ENCODE measurements at regions not wholly inside any gene's neighbourhood (a gene's known extent, or its start where the extent isn't known, plus 50 kb on each side); places are given as distances from the start of the nearest gene placed in this dataset.

DNA sequence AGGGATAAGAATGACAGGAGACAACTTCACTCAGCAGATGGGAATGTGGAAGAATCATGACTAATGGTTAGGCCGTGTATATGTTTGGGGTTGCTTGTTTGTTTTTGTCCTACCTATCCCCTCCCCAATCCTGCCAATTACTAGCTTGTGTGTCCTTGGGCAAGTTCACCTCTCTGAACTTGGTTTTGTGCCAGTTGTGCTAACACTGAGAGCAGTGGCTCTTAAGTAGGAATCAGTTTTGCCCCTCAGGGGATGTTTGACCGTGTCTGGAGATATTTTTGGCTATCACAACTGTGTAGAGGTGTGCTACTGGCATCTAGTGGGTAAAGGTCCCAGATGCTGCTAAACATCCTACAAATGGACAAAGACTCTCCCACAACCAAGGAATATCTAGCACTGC lies 287.0 kb downstream of the DMRT2 start:
- Mint-ChIP-seq H3K4me3 (no peak overlapping the region), H3K9me3 (no peaks in the 10 kb centered on the region), H3K27ac (no peak overlapping the region), H3K4me1 (no peaks in the 10 kb centered on the region), H3K27me3 (no peaks in the 10 kb centered on the region), H3K36me3 (ENCODE audit: low read depth) (no peaks in the 10 kb centered on the region)
- ChIA-PET CTCF (no interaction called here), POLR2A (no interaction called here)
- no peak for DNase-seq

DNA sequence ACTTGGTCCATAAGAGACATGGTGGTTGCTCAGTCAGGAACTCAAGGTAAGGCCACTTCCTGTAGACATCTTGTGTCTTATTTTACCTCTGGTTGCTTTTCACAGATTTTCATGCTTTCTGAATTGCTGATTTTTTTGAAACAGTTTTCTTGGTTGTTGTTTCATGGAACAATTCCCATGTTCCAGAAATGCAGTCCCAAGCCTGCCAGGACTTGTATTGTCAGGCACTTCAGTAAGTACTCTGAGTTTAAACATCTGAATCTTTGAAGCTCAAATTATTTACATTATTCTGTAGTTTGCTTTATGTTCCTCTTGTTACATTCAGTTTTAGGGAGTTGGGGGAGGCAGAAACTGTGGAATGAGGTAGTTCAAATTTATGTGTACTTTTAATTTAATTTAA lies 290.2 kb downstream of the DMRT2 start:
- Mint-ChIP-seq H3K27ac (no peak overlapping the region), H3K4me3 (no peak overlapping the region), H3K9me3 (peaks cover 2% of the 10 kb centered on the region), H3K36me3 (ENCODE audit: low read depth) (no peaks in the 10 kb centered on the region), H3K4me1 (no peaks in the 10 kb centered on the region), H3K27me3 (no peaks in the 10 kb centered on the region)
- ChIA-PET POLR2A (no interaction called here), CTCF (no interaction called here)
- DNase-seq, result no peak

DNA sequence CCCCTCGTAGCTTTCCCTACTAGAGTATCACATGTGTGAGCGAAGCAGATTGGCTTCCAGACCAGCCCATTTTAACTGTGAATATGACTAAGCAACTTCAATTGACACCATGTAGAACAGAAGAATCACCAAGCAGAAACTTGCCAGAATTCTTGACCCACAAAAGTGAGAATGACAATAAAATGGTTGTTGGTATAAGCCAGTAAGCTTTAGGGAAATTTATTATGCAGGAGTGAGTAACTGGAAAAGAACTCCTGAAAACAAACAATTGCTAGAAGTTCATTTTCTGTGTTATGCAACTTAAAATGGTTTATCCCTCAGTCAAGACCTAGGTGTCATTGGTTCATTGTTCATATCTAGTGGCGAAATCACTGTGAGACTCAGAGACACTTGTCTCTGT lies 303.1 kb downstream of the DMRT2 start:
- no peaks in the 10 kb centered on the region for H3K36me3 Mint-ChIP-seq (ENCODE audit: low read depth)
- no peaks in the 10 kb centered on the region for H3K4me1 Mint-ChIP-seq
- ChIA-PET POLR2A (no interaction called here), CTCF (no interaction called here)
- no peak overlapping the region for H3K27ac Mint-ChIP-seq
- peaks cover 4% of the 10 kb centered on the region for H3K9me3 Mint-ChIP-seq
- DNase-seq, result no peak
- H3K27me3 Mint-ChIP-seq, result peaks cover 5% of the 10 kb centered on the region
- no peak overlapping the region for H3K4me3 Mint-ChIP-seq

- CTCF ChIA-PET, result no interaction called here
- POLR2A ChIA-PET, result no interaction called here
- no peak for DNase-seq
- H3K4me1 Mint-ChIP-seq, result no peaks in the 10 kb centered on the region
- peaks cover 4% of the 10 kb centered on the region for H3K9me3 Mint-ChIP-seq
- no peak overlapping the region for H3K27ac Mint-ChIP-seq
- H3K27me3 Mint-ChIP-seq, result peaks cover 9% of the 10 kb centered on the region
- H3K4me3 Mint-ChIP-seq, result no peak overlapping the region
- H3K36me3 Mint-ChIP-seq (ENCODE audit: low read depth), result no peaks in the 10 kb centered on the region
Observed at GRCh38 chr9:1354086-1354485, 303.9 kb downstream of the DMRT2 start.

DNA sequence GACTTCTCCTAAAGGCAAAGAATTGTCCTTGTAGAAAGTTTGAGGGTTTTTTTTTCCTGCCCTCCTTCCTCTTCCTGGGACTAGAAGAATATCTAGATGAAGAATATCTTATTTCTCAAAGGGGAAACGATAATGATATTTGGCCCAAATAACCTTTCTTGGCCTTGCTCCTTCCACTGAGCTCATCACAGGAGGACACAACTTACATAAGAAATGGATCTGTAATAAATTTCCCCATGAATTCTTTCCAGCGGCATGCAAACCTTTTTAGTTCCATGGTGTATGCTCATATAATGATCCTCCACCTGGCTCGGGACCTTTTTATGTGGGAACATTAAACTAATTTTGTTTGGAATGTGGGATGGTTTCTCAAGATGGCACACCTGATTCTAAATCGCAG lies 304.4 kb downstream of the DMRT2 start:
- Mint-ChIP-seq H3K36me3 (ENCODE audit: low read depth) (no peaks in the 10 kb centered on the region), H3K27me3 (peaks cover 9% of the 10 kb centered on the region), H3K4me3 (no peak overlapping the region), H3K9me3 (peaks cover 4% of the 10 kb centered on the region), H3K27ac (no peak overlapping the region), H3K4me1 (no peaks in the 10 kb centered on the region)
- DNase-seq, result no peak
- CTCF ChIA-PET, result no interaction called here
- POLR2A ChIA-PET, result no interaction called here

GRCh38 chr9:1355656-1356055 lies 305.5 kb downstream of the DMRT2 start:
- Mint-ChIP-seq H3K4me3 (no peak overlapping the region), H3K4me1 (no peaks in the 10 kb centered on the region), H3K36me3 (ENCODE audit: low read depth) (no peaks in the 10 kb centered on the region), H3K9me3 (peaks cover 4% of the 10 kb centered on the region), H3K27me3 (peaks cover 9% of the 10 kb centered on the region), H3K27ac (no peak overlapping the region)
- no peak for DNase-seq
- CTCF ChIA-PET, result no interaction called here
- POLR2A ChIA-PET, result no interaction called here

GRCh38 chr9:1362845-1363244 lies 312.7 kb downstream of the DMRT2 start:
- Mint-ChIP-seq H3K4me1 (peaks cover 4% of the 10 kb centered on the region), H3K9me3 (peaks cover 3% of the 10 kb centered on the region), H3K27ac (no peak overlapping the region), H3K27me3 (peaks cover 4% of the 10 kb centered on the region), H3K36me3 (ENCODE audit: low read depth) (peaks cover 6% of the 10 kb centered on the region), H3K4me3 (no peak overlapping the region)
- no peak for DNase-seq
- CTCF ChIA-PET, result no interaction called here
- POLR2A ChIA-PET, result no interaction called here

DNA sequence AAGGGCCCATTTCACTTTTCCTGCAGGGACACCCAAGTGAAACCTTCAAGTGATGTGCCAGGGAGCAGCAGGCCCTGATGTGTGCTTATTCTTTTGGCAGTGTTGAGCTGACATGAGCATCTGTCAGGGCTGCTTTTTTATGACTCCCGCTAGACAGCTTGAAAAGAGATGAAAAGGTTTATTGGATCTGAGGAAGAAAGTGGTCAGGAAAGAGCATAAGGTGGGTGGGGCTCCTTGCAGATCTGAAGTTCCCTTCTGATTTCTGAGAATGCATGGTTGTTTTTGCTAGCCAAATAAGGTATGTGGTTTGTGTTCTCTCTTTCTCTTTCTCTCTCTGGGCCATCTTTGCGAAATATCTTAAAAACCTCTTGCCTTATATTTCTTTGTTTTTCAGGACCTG lies 316.1 kb downstream of the DMRT2 start:
- peak overlapping the region; percentile 82 for H3K27ac Mint-ChIP-seq
- peak; percentile 20 for DNase-seq
- H3K4me3 Mint-ChIP-seq, result no peak overlapping the region
- ChIA-PET POLR2A (no interaction called here), CTCF (no interaction called here)
- peaks cover 3% of the 10 kb centered on the region for H3K9me3 Mint-ChIP-seq
- H3K36me3 Mint-ChIP-seq (ENCODE audit: low read depth), result peaks cover 6% of the 10 kb centered on the region
- H3K27me3 Mint-ChIP-seq, result no peaks in the 10 kb centered on the region
- H3K4me1 Mint-ChIP-seq, result peaks cover 4% of the 10 kb centered on the region

DNA sequence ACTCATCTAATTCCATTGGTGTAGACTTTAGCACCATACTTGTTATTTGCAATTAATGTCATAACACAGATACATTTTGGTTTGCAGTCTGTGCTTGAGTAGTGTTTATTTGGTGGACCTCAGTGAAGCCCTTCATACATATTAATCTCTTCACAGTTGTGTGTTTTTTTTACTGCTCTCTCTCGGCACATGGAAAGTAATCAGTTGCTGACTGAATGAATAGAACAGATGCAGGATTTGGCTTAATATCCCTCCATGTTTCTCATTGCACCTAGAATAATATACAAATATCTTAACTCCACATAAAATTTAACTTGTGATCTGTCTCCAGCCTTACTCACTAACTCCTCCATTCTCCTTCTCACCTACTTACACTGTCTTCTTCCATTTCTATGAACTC lies 319.1 kb downstream of the DMRT2 start:
- Mint-ChIP-seq H3K9me3 (peaks cover 3% of the 10 kb centered on the region), H3K4me1 (no peaks in the 10 kb centered on the region), H3K27me3 (peaks cover 3% of the 10 kb centered on the region), H3K36me3 (ENCODE audit: low read depth) (peaks cover 2% of the 10 kb centered on the region), H3K27ac (no peak overlapping the region), H3K4me3 (no peak overlapping the region)
- ChIA-PET CTCF (no interaction called here), POLR2A (no interaction called here)
- DNase-seq, result no peak

DNA sequence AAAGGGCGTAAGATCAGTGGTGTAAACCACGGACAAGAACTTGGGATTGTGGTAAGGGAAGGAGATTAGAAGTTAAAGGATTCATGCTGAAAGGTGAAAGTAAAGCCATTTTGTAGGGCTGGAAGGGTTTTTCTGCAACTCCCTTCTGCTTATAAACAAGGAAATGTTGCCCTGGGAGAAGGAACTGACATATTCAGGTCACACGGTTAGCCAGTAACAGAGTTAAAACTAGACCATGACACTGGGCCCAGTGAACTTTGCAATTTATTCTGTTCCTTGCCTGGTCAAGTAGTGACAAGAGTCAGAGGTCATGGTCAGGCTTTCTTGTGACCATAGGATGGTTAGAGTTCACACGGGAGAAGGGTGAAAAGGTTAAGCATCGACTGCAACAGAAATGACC lies 323.3 kb downstream of the DMRT2 start:
- H3K4me3 Mint-ChIP-seq, result no peak overlapping the region
- H3K27me3 Mint-ChIP-seq, result peaks cover 3% of the 10 kb centered on the region
- POLR2A ChIA-PET, result no interaction called here
- DNase-seq, result no peak
- no peak overlapping the region for H3K27ac Mint-ChIP-seq
- CTCF ChIA-PET, result no interaction called here
- H3K4me1 Mint-ChIP-seq, result no peaks in the 10 kb centered on the region
- H3K9me3 Mint-ChIP-seq, result no peaks in the 10 kb centered on the region
- H3K36me3 Mint-ChIP-seq (ENCODE audit: low read depth), result no peaks in the 10 kb centered on the region

GRCh38 chr9:1383899-1384455 lies 333.8 kb downstream of the DMRT2 start:
- POLR2A ChIA-PET, result no interaction called here
- Mint-ChIP-seq H3K4me1 (no peaks in the 10 kb centered on the region), H3K27ac (no peak overlapping the region), H3K4me3 (no peak overlapping the region), H3K9me3 (no peaks in the 10 kb centered on the region), H3K36me3 (ENCODE audit: low read depth) (no peaks in the 10 kb centered on the region), H3K27me3 (peaks cover 1% of the 10 kb centered on the region)
- CTCF ChIA-PET, result no interaction called here
- DNase-seq, result no peak

DNA sequence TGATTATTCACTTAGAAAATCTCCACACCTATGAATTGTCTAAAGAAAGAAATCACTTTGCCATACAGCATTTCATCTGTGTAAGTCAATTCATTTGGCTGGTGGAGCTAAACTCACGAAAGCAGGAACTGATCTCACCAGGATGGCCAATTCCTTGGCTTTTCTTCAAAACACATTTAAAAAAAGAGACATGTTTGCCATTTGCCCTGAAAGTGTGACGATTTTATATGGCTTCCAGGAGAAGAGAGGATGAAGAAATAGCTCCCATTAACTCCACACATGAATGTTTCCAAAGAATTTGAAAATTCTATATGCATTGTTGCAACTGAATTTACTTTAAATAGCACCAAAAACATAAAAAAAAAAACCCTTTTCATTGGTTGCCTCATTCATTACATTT lies 334.7 kb downstream of the DMRT2 start:
- no peak overlapping the region for H3K27ac Mint-ChIP-seq
- H3K4me3 Mint-ChIP-seq, result no peak overlapping the region
- H3K36me3 Mint-ChIP-seq (ENCODE audit: low read depth), result no peaks in the 10 kb centered on the region
- no peaks in the 10 kb centered on the region for H3K4me1 Mint-ChIP-seq
- POLR2A ChIA-PET, result no interaction called here
- DNase-seq, result no peak
- H3K27me3 Mint-ChIP-seq, result peaks cover 1% of the 10 kb centered on the region
- CTCF ChIA-PET, result no interaction called here
- no peaks in the 10 kb centered on the region for H3K9me3 Mint-ChIP-seq

DNA sequence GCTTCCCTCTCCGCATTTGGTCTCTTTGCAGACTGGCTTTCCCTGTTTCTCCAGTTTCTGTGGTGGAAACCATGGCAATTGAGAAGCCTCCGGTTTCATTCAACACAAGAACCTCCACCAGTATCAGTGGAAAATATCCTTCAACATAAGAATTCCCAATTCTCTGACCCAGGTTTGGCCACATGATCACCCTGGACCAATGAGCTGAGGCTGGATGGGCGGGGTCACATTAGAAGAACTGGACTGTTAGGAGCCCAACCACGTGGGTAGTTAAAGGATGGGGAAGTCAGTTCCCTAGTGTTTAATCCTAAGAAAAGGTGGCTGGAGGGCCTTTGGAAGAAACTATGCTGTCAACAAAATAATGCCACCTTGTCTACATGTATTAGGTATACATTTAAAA lies 336.3 kb downstream of the DMRT2 start:
- Mint-ChIP-seq H3K4me3 (no peak overlapping the region), H3K27me3 (peaks cover 1% of the 10 kb centered on the region), H3K4me1 (no peaks in the 10 kb centered on the region), H3K9me3 (no peaks in the 10 kb centered on the region), H3K36me3 (ENCODE audit: low read depth) (no peaks in the 10 kb centered on the region), H3K27ac (no peak overlapping the region)
- DNase-seq, result no peak
- ChIA-PET CTCF (interaction anchor here (1.3 kb wide), 1 partner anchor 10 kb away, joined by 3 read pairs; no protein-coding TSS in a partner anchor), POLR2A (no interaction called here)

- ChIA-PET POLR2A (no interaction called here), CTCF (no interaction called here)
- no peaks in the 10 kb centered on the region for H3K27me3 Mint-ChIP-seq
- H3K4me1 Mint-ChIP-seq, result no peaks in the 10 kb centered on the region
- H3K4me3 Mint-ChIP-seq, result no peak overlapping the region
- no peaks in the 10 kb centered on the region for H3K36me3 Mint-ChIP-seq (ENCODE audit: low read depth)
- no peak for DNase-seq
- no peaks in the 10 kb centered on the region for H3K9me3 Mint-ChIP-seq
- no peak overlapping the region for H3K27ac Mint-ChIP-seq
Observed at GRCh38 chr9:1388216-1388615, 338.1 kb downstream of the DMRT2 start.

GRCh38 chr9:1400983-1401382 lies 350.8 kb downstream of the DMRT2 start:
- H3K27me3 Mint-ChIP-seq, result no peaks in the 10 kb centered on the region
- DNase-seq, result no peak
- no peak overlapping the region for H3K4me3 Mint-ChIP-seq
- H3K27ac Mint-ChIP-seq, result no peak overlapping the region
- no peaks in the 10 kb centered on the region for H3K4me1 Mint-ChIP-seq
- POLR2A ChIA-PET, result no interaction called here
- H3K9me3 Mint-ChIP-seq, result peaks cover 4% of the 10 kb centered on the region
- H3K36me3 Mint-ChIP-seq (ENCODE audit: low read depth), result no peaks in the 10 kb centered on the region
- CTCF ChIA-PET, result no interaction called here

Measured in activated CD4-positive, alpha-beta memory T cell treated with anti-CD3 and anti-CD28 coated beads, Interleukin-2, amount 10 ng/mL, durations not matched to agents 7 days and 5 days (primary cell).